ENCODE measurements at regions not wholly inside any gene's neighbourhood (a gene's known extent, or its start where the extent isn't known, plus 50 kb on each side); places are given as distances from the start of the nearest gene placed in this dataset.

GRCh38 chr6:21990577-21990976 lies 306.3 kb downstream of the PRL start:
- no peak for DNase-seq (ENCODE audit: low read depth in 1 of 2, low spot score in 1 of 2)

- DNase-seq (ENCODE audit: low read depth in 1 of 2, low spot score in 1 of 2), result no peak
Measured at GRCh38 chr6:21992178-21992967, 304.5 kb downstream of the PRL start.

- DNase-seq (ENCODE audit: low read depth in 1 of 2, low spot score in 1 of 2), result no peak
Measured at GRCh38 chr6:21993841-21994240, 303.0 kb downstream of the PRL start.

GRCh38 chr6:21994821-21995220 lies 302.0 kb downstream of the PRL start:
- DNase-seq (ENCODE audit: low read depth in 1 of 2, low spot score in 1 of 2), result no peak

GRCh38 chr6:21995318-21995717 lies 301.5 kb downstream of the PRL start:
- DNase-seq (ENCODE audit: low read depth in 1 of 2, low spot score in 1 of 2), result no peak

GRCh38 chr6:21996425-21997118 lies 300.3 kb downstream of the PRL start:
- DNase-seq (ENCODE audit: low read depth in 1 of 2, low spot score in 1 of 2), result no peak

GRCh38 chr6:21997119-21998037 lies 299.5 kb downstream of the PRL start:
- no peak for DNase-seq (ENCODE audit: low read depth in 1 of 2, low spot score in 1 of 2)

- no peak for DNase-seq (ENCODE audit: low read depth in 1 of 2, low spot score in 1 of 2)
Measured at GRCh38 chr6:21998582-21998981, 298.3 kb downstream of the PRL start.

GRCh38 chr6:21999012-21999528 lies 297.8 kb downstream of the PRL start:
- no peak for DNase-seq (ENCODE audit: low read depth in 1 of 2, low spot score in 1 of 2)

- no peak for DNase-seq (ENCODE audit: low read depth in 1 of 2, low spot score in 1 of 2)
Measured at GRCh38 chr6:21999741-22000140, 297.1 kb downstream of the PRL start.

- no peak for DNase-seq (ENCODE audit: low read depth in 1 of 2, low spot score in 1 of 2)
Measured at GRCh38 chr6:22001396-22002027, 295.3 kb downstream of the PRL start.

GRCh38 chr6:22003287-22003686 lies 293.5 kb downstream of the PRL start:
- DNase-seq (ENCODE audit: low read depth in 1 of 2, low spot score in 1 of 2), result no peak

GRCh38 chr6:22006795-22007194 lies 290.0 kb downstream of the PRL start:
- DNase-seq (ENCODE audit: low read depth in 1 of 2, low spot score in 1 of 2), result no peak

- no peak for DNase-seq (ENCODE audit: low read depth in 1 of 2, low spot score in 1 of 2)
Measured at GRCh38 chr6:22007469-22007868, 289.4 kb downstream of the PRL start.

- DNase-seq (ENCODE audit: low read depth in 1 of 2, low spot score in 1 of 2), result no peak
Measured at GRCh38 chr6:22008248-22008836, 288.5 kb downstream of the PRL start.

GRCh38 chr6:22010102-22010501 lies 286.7 kb downstream of the PRL start:
- no peak for DNase-seq (ENCODE audit: low read depth in 1 of 2, low spot score in 1 of 2)

- DNase-seq (ENCODE audit: low read depth in 1 of 2, low spot score in 1 of 2), result no peak
Measured at GRCh38 chr6:22015216-22015615, 281.6 kb downstream of the PRL start.

- no peak for DNase-seq (ENCODE audit: low read depth in 1 of 2, low spot score in 1 of 2)
Measured at GRCh38 chr6:22015944-22016343, 280.9 kb downstream of the PRL start.

- no peak for DNase-seq (ENCODE audit: low read depth in 1 of 2, low spot score in 1 of 2)
Measured at GRCh38 chr6:22017272-22017671, 279.6 kb downstream of the PRL start.

- no peak for DNase-seq (ENCODE audit: low read depth in 1 of 2, low spot score in 1 of 2)
Measured at GRCh38 chr6:22017766-22018165, 279.1 kb downstream of the PRL start.

GRCh38 chr6:22019857-22020256 lies 277.0 kb downstream of the PRL start:
- no peak for DNase-seq (ENCODE audit: low read depth in 1 of 2, low spot score in 1 of 2)

Data from stimulated activated CD4-positive, alpha-beta T cell treated with anti-CD3 and anti-CD28 coated beads, Interleukin-15, amount 100 ng/mL, for 1 hour (primary cell).